ENCODE measurements at regions not wholly inside any gene's neighbourhood (a gene's known extent, or its start where the extent isn't known, plus 50 kb on each side); places are given as distances from the start of the nearest gene placed in this dataset.
"Not testable (repeated sequence)": the region's sequence is repeated elsewhere in the genome, so short reads cannot be mapped to it uniquely, and the experiment has no call there.

DNA sequence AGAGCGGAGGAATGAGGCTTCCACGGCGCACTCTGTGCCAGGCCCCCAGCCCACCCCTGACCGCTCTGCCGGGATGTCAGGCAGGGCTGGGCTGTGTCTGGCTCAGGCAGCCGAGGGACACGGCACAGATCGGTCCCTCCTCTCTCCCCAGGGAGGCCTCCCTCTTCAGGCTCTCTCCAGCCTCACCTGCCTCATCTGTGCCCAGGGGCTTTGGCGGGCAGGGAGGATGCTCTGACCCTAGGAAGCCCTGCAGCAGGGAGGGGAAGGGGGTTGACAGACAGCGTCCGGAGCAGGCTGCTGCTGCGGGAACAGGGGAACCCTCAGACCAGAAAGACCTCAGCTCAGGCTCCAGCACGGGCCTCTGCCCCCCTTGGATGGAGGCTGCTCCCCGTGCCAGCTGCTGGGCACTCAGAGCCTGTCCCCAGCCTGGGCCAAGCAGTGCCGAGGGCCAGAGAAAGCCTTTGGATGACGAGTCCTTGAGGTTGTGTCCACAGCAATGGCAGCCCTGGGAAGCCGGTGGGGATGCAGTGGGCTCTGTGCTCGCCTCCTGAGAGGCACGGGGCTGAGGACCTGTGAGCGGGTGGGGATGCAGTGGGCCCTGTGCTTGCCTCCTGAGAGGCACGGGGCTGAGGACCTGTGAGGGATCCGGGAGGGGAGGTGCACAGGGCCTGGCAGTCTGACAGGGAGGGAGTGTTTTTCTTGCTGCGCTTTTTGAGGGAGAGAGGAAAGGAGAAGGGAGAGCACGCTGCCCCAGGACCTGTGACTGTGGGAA is 66.9 kb downstream of the FOXL3 start:
- DNase-seq (ENCODE audit: low spot score) = no peak

DNA sequence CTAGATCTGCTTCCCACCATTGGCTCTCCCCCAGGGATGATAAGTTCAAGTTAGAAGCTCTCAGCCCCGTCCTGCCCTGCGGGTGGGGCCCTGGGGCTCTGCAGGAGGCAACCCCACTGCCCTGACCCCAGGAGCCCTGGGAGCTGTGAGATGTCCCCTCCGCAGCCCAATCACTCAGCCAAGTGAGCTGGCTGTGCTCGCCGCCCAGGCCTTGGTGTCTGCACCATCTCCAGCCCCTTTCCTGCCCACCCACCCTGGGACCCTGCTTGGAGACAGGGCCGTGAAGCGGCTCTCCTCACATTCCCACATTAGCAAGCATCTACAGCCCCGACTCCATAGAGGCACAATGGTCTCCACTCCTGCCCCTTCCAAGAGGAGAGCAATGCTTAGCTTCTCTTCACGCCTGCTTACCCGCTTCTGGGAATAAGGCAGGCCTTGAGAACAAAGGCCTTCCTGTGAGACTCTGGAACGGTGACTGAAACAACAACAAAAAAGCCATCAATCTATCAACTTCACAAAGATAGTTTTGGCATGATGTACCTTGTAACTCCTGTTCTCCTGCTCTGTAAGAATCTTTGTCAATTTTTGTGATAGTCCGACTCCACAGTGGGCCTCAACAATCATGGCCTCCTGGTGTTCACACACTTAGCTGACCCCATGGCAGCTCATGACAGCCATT is 67.7 kb downstream of the FOXL3 start:
- DNase-seq (ENCODE audit: low spot score) = no peak

GRCh38 chr7:358352-358751 is 68.4 kb downstream of the FOXL3 start:
- DNase-seq (ENCODE audit: low spot score) = no peak

DNA sequence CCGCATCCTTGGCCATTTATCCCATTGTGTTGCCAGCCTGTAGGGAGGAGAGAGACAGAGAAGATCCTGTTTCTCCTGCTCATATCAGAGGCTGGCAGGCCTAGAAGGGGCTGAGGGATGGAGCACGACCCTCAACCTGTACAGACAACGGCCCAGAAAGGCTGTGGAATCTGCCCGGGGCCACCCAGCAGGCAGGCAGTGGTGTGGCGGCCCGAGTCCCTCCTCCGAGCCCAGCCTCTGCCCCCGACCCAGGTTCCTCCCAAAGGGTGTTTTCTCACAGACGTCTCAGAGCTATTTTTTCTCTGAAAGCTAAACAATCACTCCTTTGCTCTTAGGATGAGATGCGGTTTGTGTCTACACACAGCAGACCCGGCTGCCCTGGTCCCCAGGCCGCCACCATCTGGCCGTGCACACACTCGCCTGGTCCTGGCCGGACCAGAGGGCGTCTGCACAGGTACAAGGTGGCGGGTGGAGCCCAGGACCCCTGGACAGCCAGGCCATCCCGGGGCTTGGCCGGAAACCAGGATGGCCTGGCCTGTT is 69.3 kb downstream of the FOXL3 start:
- no peak for DNase-seq (ENCODE audit: low spot score)

DNA sequence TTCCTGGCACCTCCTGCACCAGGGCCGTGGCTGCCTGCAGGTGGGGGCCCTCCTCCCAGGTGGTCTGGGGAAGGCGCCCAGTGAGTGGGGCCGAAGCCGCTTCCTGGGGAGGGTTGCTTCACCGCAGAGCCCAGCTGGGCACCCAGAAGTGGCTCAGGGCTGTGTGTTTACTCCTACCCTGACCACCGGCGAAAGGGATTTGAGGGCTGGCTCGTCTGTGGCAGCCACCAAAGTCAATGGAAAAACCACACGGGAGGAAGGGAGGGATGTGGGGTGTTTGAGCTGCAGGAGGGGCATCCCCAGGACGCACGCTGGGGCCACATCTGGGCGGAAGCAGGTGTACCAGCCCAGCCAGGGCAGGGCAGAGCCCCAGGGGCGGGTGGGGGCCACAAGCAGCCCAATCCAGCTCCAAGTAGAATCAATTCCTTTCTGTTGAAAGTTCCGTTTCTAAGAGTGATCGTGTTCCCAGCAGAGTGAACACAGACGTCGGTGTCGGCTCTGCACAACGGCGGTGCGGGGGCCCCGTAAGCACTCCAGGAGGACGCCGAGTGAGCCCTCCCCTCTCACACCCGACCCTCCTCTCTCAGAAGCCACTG is 69.9 kb downstream of the FOXL3 start:
- DNase-seq (ENCODE audit: low spot score) = no peak

DNA sequence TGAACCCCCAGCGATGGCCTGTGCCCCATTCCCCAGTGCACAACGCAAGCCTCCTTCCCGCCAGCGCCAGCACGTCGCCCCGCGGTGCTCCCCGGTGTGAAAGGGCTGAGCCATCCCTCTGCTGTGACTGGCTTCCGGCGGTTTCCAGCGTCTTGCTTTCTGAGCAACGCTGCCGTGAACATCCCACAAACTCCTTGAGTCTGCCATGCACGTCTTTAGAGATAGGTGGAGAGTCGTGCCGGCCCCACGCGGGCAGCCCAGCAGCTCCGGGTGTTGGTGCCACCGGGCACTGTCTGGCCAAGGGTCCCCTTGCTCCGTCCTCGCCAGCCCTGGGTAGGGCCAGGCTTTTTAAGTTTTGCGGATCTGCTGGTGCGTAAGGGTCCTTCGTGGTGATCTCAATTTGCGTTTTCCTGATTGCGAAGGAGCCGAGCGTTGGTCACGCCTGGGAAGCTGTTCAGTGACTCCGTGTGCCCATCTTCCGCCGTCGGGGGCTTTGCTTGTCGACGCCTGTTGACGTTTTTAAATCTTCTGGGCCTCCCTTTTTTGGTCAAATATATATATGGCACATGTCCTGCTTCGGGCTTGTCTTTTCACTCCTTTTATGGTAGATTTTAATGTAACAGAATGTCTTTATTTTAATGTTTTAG is 70.6 kb downstream of the FOXL3 start:
- DNase-seq (ENCODE audit: low spot score) = no peak

GRCh38 chr7:361182-361581 is 71.2 kb downstream of the FOXL3 start:
- DNase-seq (ENCODE audit: low spot score) = not testable (repeated sequence)

DNA sequence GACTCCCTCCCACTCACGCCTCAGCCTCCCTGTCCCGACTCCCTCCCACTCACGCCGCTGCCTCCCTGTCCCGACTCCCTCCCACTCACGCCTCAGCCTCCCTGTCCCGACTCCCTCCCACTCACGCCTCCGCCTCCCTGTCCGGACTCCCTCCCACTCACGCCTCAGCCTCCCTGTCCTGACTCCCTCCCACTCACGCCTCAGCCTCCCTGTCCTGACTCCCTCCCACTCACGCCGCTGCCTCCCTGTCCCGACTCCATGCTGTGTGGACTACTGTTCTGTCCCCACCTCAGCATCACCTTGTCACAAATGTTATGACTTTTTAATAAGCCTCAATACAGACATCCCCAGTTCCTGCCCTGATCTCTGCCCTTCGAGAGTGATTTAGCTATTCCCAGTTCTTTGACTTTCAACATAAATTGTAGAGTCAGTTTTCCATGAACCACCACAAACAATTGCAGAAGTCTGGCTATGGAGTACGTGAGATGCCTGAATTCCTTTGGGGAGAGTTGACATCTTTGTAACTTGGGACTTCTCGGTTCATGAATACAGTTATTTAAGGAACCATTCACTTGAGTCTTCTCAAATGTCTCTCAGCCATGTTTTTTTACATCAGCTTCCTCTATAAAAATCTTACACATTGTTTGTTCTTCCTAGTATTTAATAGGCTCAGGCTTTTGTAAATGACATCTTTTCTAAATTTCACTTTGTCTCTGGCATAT is 71.9 kb downstream of the FOXL3 start:
- DNase-seq (ENCODE audit: low spot score) = no peak

GRCh38 chr7:362402-363096 is 72.6 kb downstream of the FOXL3 start:
- peak; percentile 15 for DNase-seq (ENCODE audit: low spot score)

- DNase-seq (ENCODE audit: low spot score) = no peak
These were observed 73.7 kb downstream of the FOXL3 start for GRCh38 chr7:363626-364025.

GRCh38 chr7:364536-364935 is 74.6 kb downstream of the FOXL3 start:
- no peak for DNase-seq (ENCODE audit: low spot score)

- no peak for DNase-seq (ENCODE audit: low spot score)
These were observed 75.6 kb downstream of the FOXL3 start for GRCh38 chr7:365593-365992.

DNA sequence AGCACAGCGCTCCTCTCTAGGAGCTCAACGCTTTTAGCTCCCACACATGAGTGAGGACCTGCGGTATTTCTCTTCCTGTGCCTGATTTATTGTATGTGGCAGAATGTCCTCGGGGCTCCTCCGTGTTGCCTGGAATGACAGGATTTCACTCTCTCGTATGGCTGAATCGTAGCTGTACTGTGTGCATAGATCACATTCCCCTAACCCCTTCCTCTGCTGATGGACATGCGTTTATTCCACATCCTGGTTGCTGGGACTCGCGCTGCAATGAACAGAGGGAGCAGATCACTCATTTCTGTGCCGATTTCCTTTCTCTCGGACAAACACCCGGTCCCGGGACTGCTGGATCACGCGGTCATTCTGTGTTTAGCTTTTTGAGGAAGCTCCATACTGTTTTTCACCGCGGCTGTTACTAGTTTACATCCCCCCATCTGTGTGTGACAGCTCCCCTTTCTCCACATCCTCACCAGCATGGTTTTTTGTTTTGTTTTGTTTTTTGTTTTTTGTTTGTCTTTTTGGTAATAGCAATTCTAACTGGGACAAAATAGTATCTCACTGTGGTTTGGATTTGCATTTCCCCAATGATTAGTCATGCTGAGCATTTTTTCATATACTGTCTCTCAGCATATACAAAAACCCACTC is 76.3 kb downstream of the FOXL3 start:
- no peak for DNase-seq (ENCODE audit: low spot score)

DNA sequence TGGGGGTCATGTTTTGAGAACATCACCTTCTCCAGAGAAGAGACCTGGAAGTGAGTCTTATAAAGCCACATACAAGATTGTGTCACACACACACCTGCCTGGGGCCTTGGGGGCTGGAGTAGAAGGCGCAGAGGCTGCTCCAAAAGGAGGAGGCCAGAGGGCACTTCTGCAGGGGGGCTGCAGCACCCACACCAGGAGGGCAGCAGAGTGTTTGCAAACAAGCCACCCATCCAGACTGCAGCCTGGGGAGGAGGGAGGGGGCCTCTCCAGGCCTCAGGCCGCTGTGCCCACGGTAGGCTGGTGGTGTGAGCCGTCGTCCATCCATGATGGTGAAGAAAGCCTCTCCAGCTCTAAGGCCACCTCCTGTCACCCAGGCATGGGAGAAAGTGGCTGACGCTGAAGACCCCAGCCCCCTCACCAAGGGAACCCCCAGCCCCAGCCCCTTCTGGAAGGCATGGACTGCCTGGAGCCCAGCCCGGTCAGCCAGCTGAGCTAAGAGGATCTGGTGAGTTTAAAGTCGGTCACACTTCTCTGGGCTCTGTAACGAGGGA is 77.5 kb downstream of the FOXL3 start:
- DNase-seq (ENCODE audit: low spot score) = no peak

GRCh38 chr7:368651-369475 is 78.9 kb downstream of the FOXL3 start:
- no peak for DNase-seq (ENCODE audit: low spot score)

- DNase-seq (ENCODE audit: low spot score) = no peak
These were observed 79.7 kb downstream of the FOXL3 start for GRCh38 chr7:369476-370258.

DNA sequence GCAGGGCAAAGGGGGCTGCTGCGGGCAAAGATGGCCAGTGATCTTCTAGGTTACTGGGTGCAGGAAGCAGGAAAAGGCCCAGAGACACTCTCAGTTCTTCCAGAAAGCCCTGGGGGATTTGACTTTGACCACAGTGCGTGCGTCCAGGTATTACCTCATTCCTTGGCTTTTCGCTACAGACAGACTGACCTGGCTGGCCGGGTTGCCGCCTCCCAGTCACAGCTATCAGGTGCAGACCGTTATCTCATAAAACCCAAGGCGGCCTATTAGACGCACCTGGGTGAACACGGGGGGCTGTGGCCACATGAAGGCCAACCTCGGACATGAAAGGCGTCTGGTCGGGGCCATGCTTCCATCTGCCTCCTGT is 80.3 kb downstream of the FOXL3 start:
- DNase-seq (ENCODE audit: low spot score) = no peak

DNA sequence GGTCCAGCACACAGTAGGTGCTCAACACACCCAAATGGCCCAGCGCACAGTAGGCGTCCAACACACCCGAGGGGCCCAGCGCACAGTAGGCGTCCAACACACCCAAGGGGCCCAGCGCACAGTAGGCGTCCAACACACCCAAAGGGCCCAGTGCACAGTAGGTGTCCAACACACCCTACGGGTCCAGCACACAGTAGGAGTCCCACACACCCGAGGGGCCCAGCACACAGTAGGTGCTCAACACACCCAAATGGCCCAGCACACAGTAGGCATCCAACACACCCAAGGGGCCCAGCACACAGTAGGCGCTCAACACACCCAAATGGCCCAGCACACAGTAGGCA is 80.8 kb downstream of the FOXL3 start:
- no peak for DNase-seq (ENCODE audit: low spot score)
